ENCODE measurements at regions not wholly inside any gene's neighbourhood (a gene's known extent, or its start where the extent isn't known, plus 50 kb on each side); places are given as distances from the start of the nearest gene placed in this dataset.
"Not testable (repeated sequence)": the region's sequence is repeated elsewhere in the genome, so short reads cannot be mapped to it uniquely, and the experiment has no call there.

- DNase-seq (ENCODE audit: low read depth) = no peak
- TF ChIP-seq CTCF (IDR thresholded peaks at IDR 0.05; ENCODE audit: low read length, missing control alignments) = no peak
- H3K4me3 ChIP-seq (replicated peaks; ENCODE audit: low read depth, low read length) = no peak overlapping the region
These were observed 195.7 kb downstream of the OXSM start for GRCh38 chr3:25985621-25986020.

- no peak for TF ChIP-seq CTCF (IDR thresholded peaks at IDR 0.05; ENCODE audit: low read length, missing control alignments)
- no peak for DNase-seq (ENCODE audit: low read depth)
- no peak overlapping the region for H3K4me3 ChIP-seq (replicated peaks; ENCODE audit: low read depth, low read length)
These were observed 202.7 kb downstream of the OXSM start for GRCh38 chr3:25992606-25993005.

- no peak overlapping the region for H3K4me3 ChIP-seq (replicated peaks; ENCODE audit: low read depth, low read length)
- no peak for DNase-seq (ENCODE audit: low read depth)
- TF ChIP-seq CTCF (IDR thresholded peaks at IDR 0.05; ENCODE audit: low read length, missing control alignments) = no peak
These were observed 214.3 kb downstream of the OXSM start for GRCh38 chr3:26004172-26004571.

DNA sequence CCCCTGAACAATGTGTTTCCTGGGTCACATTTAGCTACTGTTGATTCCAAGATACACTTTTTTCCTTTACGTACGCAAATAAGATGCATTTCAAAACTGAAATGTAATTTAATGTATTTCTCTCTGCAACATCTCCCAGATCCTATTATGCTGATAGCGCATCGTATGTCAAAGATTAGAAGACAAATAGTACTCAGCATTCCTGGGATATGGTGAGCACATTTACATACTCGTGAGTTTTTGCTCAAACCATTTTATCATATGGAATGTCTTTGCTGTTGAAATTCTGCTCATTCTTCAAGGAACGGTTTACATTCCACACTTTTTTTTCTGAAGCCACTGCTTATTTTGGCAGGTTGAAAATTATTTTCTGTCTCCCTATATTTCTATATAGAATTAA lies 221.4 kb downstream of the OXSM start:
- no peak for TF ChIP-seq CTCF (IDR thresholded peaks at IDR 0.05; ENCODE audit: low read length, missing control alignments)
- no peak overlapping the region for H3K4me3 ChIP-seq (replicated peaks; ENCODE audit: low read depth, low read length)
- DNase-seq (ENCODE audit: low read depth) = no peak

DNA sequence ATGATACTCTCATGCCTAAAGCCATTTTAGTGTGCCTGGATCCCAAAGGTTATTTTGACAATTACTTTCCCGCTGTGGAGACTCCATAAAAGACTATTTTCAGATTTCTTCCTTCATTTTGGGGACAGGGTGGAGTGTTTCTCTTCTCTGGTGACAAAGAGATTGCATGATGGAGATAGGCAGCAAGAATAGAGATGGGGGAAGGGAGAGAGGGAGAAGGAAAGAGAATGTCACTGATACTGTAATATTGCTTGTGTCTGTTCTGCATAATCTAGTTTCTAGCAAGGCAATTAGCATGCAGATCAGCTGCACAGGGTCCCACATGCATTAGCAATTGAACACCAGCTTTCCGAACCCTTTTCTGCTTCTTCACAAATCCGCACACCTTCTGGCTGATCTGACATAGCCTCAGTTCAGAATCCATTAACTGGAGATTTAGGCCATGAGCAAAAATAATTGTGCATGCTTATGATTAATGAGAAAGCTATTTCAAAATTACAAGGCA lies 222.4 kb downstream of the OXSM start:
- no peak for TF ChIP-seq CTCF (IDR thresholded peaks at IDR 0.05; ENCODE audit: low read length, missing control alignments)
- H3K4me3 ChIP-seq (replicated peaks; ENCODE audit: low read depth, low read length) = no peak overlapping the region
- no peak for DNase-seq (ENCODE audit: low read depth)

DNA sequence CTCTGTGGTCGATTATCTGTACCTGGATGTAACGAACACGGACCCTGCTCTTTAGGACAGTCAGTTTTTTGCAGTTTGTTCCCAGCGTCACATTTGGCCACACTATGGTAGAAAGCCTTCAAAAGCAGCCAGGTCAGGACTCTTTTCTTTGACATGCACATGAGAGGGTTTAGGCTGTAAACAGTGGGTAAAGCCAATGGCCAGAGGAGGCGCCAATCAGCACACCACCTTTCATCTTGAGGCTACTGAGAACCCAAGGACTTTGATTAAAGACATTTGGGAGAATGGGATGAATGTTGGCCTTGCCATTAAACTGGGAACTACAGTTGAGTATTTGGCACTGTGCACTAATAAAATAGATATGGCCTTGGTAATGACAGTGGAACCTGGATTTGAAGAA lies 225.9 kb downstream of the OXSM start:
- no peak for DNase-seq (ENCODE audit: low read depth)
- no peak for TF ChIP-seq CTCF (IDR thresholded peaks at IDR 0.05; ENCODE audit: low read length, missing control alignments)
- no peak overlapping the region for H3K4me3 ChIP-seq (replicated peaks; ENCODE audit: low read depth, low read length)

GRCh38 chr3:26018889-26019288 lies 229.0 kb downstream of the OXSM start:
- TF ChIP-seq CTCF (IDR thresholded peaks at IDR 0.05; ENCODE audit: low read length, missing control alignments) = no peak
- no peak overlapping the region for H3K4me3 ChIP-seq (replicated peaks; ENCODE audit: low read depth, low read length)
- DNase-seq (ENCODE audit: low read depth) = no peak

DNA sequence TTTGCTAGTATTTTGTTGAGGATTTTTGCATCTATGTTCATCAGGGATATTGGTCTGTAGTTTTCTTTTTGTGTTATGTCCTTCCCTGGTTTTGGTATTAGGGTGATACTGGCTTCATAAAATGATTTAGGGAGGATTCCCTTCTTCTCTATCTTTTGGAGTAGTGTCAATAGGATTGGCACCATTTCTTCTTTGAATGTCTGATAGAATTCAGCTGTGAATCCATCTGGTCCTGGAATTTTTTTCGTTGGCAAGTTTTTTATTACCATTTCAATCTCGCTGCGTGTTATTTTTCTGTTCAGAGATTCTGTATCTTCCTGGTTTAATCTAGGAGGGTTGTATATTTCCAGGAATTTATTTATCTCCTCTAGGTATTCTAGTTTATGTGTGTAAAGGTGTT lies 234.3 kb downstream of the OXSM start:
- not testable (repeated sequence) for H3K4me3 ChIP-seq (replicated peaks; ENCODE audit: low read depth, low read length); DNase-seq (ENCODE audit: low read depth)
